Astrocyte (in vitro differentiated cells and primary cell): ENCODE measurements at regions not wholly inside any gene's neighbourhood (a gene's known extent, or its start where the extent isn't known, plus 50 kb on each side); places are given as distances from the start of the nearest gene placed in this dataset.

Experiments used
- DNase-seq: peaks from one replicate; pipeline ENCODE4 v3.0.0-alpha.2; 2010; ENCODE audit warnings: low read depth
- FAIRE-seq: peaks from 2 replicates; lab custom pipeline; 2011; peaks lifted over from hg19 to GRCh38; lab: Jason Lieb, UNC
- H2AFZ ChIP-seq: 2 replicates; pipeline ENCODE4 v1.6.0; 2012; ENCODE audit warnings: low read depth, low read length, inconsistent platforms
- H3K27ac ChIP-seq: 2 replicates; pipeline ENCODE4 v1.5.1; 2011; ENCODE audit warnings: low read depth, low read length, inconsistent platforms
- H3K27me3 ChIP-seq: 2 replicates; pipeline ENCODE4 v1.6.0; 2011; ENCODE audit warnings: low read length, inconsistent platforms; ENCODE audit not compliant: insufficient read depth
- H3K36me3 ChIP-seq: 2 replicates; pipeline ENCODE4 v1.5.1; 2011; ENCODE audit warnings: low read length, inconsistent platforms; ENCODE audit not compliant: insufficient read depth
- H3K4me1 ChIP-seq: 2 replicates; pipeline ENCODE4 v1.5.1; 2011; ENCODE audit warnings: low read length, inconsistent platforms; ENCODE audit not compliant: insufficient read depth
- H3K4me2 ChIP-seq: 2 replicates; pipeline ENCODE4 v1.6.0; 2012; ENCODE audit warnings: low read length, inconsistent platforms
- H3K4me3 ChIP-seq: 2 replicates; pipeline ENCODE4 v1.5.1; 2011; ENCODE audit warnings: low read depth, mild to moderate bottlenecking, low read length, inconsistent platforms; ENCODE audit not compliant: insufficient read depth
- H3K79me2 ChIP-seq: 2 replicates; pipeline ENCODE4 v1.6.0; 2012; ENCODE audit warnings: mild to moderate bottlenecking, low read length, inconsistent platforms; ENCODE audit not compliant: insufficient read depth
- H3K9ac ChIP-seq: 2 replicates; pipeline ENCODE4 v1.6.0; 2012; ENCODE audit warnings: mild to moderate bottlenecking, low read length, inconsistent platforms
- H3K9me3 ChIP-seq: 2 replicates; pipeline ENCODE4 v1.5.1; 2012; ENCODE audit warnings: low read depth, mild to moderate bottlenecking, low read length, inconsistent platforms; ENCODE audit not compliant: insufficient read depth
- H4K20me1 ChIP-seq: 2 replicates; pipeline ENCODE4 v1.6.0; 2012; ENCODE audit warnings: low read length, inconsistent platforms; ENCODE audit not compliant: insufficient read depth
- H3K27ac Mint-ChIP-seq: one replicate; pipeline ENCODE4 v1.8.0; 2021; ENCODE audit warnings: mild to moderate bottlenecking, mixed read lengths; ENCODE audit not compliant: unreplicated experiment
- H3K27me3 Mint-ChIP-seq: one replicate; pipeline ENCODE4 v1.8.0; 2021; ENCODE audit warnings: low read depth, mixed read lengths; ENCODE audit not compliant: unreplicated experiment
- H3K36me3 Mint-ChIP-seq: one replicate; pipeline ENCODE4 v1.8.0; 2021; ENCODE audit warnings: low read depth, mixed read lengths; ENCODE audit not compliant: unreplicated experiment
- H3K4me1 Mint-ChIP-seq: one replicate; pipeline ENCODE4 v1.8.0; 2021; ENCODE audit warnings: low read depth, mixed read lengths; ENCODE audit not compliant: unreplicated experiment
- H3K4me3 Mint-ChIP-seq: one replicate; pipeline ENCODE4 v1.8.0; 2021; ENCODE audit warnings: mild to moderate bottlenecking, moderate library complexity, mixed read lengths; ENCODE audit not compliant: unreplicated experiment
- H3K9me3 Mint-ChIP-seq: one replicate; pipeline ENCODE4 v1.8.0; 2021; ENCODE audit warnings: mild to moderate bottlenecking, mixed read lengths; ENCODE audit not compliant: unreplicated experiment
- CTCF ChIP-seq: IDR thresholded peaks from 2 replicates; pipeline ENCODE4 v1.5.1; 2011; ENCODE audit warnings: low read depth, mild to moderate bottlenecking, inconsistent platforms, low read length, moderate library complexity; ENCODE audit not compliant: insufficient read depth
- EZH2 ChIP-seq: IDR thresholded peaks from 2 replicates; pipeline ENCODE4 v1.6.1; 2012; ENCODE audit warnings: mild to moderate bottlenecking, low read length, inconsistent platforms; ENCODE audit not compliant: insufficient read depth

DNA sequence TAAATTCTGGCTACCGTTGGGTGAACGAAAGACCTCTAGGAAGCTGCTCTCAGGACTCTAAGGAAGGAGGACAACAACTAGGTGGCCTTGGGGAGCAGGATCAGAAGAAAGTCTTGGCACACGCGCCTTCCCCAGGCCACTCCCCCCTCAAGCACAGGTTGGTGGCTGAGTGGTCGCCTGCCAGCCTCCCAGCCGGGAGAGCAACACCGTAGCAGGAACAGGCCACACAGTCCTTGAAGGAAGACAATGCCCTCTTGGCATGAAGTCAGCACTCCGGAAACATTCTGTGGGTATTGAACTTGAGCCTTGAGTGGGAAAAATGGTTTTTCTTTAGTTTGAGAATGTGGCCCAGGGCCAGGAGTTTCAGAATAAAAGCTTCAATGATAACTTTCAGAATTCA, 87.4 kb upstream of the AGAP1 start:
- H3K9me3 ChIP-seq, result no peaks in the 10 kb centered on the region
- no peak for DNase-seq
- no peak overlapping the region for H3K27ac ChIP-seq
- TF ChIP-seq EZH2 (no peak), CTCF (no peak)
- no peak overlapping the region for H2AFZ ChIP-seq
- FAIRE-seq, result no peak
- H3K4me1 ChIP-seq, result no peaks in the 10 kb centered on the region
- no peaks in the 10 kb centered on the region for H3K36me3 Mint-ChIP-seq
- no peaks in the 10 kb centered on the region for H3K79me2 ChIP-seq
- no peaks in the 10 kb centered on the region for H3K36me3 ChIP-seq
- H3K27me3 Mint-ChIP-seq, result peaks cover 7% of the 10 kb centered on the region
- no peak overlapping the region for H3K4me3 Mint-ChIP-seq
- peaks cover 7% of the 10 kb centered on the region for H3K27me3 ChIP-seq
- H3K9me3 Mint-ChIP-seq, result no peaks in the 10 kb centered on the region
- H3K4me1 Mint-ChIP-seq, result peaks cover 4% of the 10 kb centered on the region
- H3K27ac Mint-ChIP-seq, result no peak overlapping the region
- H3K4me3 ChIP-seq, result no peak overlapping the region
- H3K4me2 ChIP-seq, result no peak overlapping the region
- no peak overlapping the region for H3K9ac ChIP-seq
- H4K20me1 ChIP-seq, result no peaks in the 10 kb centered on the region

DNA sequence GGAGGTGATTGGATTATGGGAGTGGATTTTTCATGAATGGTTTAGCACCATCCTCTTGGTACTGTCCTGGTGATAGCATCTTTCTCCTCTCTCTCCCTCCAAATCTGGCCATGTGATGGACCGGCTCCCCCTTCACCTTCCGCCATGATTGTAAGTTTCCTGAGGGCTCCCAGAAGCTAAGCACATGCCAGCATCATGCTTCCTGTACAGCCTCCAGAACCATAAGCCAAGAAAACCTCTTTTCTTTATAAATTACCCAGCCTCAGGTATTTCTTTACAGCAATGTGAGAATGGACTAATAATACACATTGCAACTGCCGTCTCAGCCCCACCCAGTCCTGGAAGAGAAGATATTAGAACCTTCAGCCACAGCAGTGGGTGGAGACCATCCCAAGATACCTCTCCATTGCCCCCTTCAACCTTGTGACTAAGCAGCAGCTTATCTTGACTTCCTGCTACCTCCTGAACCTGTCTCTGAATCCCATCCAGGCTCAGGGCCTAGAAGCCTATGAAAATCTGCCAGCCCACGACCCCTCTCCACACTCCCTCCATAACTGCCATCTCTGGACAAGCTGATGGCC, 81.8 kb upstream of the AGAP1 start:
- peaks cover 5% of the 10 kb centered on the region for H3K27me3 ChIP-seq
- peaks cover 4% of the 10 kb centered on the region for H3K4me1 Mint-ChIP-seq
- H3K4me1 ChIP-seq, result no peaks in the 10 kb centered on the region
- no peak overlapping the region for H3K4me2 ChIP-seq
- H3K27ac ChIP-seq, result no peak overlapping the region
- TF ChIP-seq EZH2 (no peak), CTCF (no peak)
- H4K20me1 ChIP-seq, result no peaks in the 10 kb centered on the region
- H3K9me3 Mint-ChIP-seq, result no peaks in the 10 kb centered on the region
- no peak overlapping the region for H3K27ac Mint-ChIP-seq
- H3K4me3 Mint-ChIP-seq, result peak overlapping the region; percentile 51
- peaks cover 2% of the 10 kb centered on the region for H3K36me3 Mint-ChIP-seq
- H3K9ac ChIP-seq, result no peak overlapping the region
- no peak overlapping the region for H3K4me3 ChIP-seq
- no peaks in the 10 kb centered on the region for H3K79me2 ChIP-seq
- H3K27me3 Mint-ChIP-seq, result peaks cover 9% of the 10 kb centered on the region
- DNase-seq (no peak), FAIRE-seq (no peak)
- no peaks in the 10 kb centered on the region for H3K36me3 ChIP-seq
- H3K9me3 ChIP-seq, result no peaks in the 10 kb centered on the region
- no peak overlapping the region for H2AFZ ChIP-seq

DNA sequence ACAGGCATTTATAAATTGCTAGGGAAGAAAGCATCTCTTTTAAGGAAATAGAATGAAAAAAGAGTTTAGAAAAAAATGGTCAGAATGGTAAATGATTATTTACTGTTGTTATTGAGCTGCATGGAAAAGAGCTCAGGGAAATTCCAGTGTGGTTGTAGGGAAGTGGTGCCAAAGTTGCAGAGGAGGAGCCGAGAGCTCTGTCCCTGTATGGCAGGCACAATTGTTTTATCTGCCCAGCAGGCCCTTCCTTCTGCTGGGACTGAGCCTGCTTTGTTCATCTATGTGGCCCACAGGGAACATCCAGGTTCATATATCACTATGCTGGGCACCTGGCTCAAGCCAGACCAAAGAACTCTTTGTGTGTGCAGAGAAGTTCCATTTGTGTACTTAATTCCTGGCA, 80.8 kb upstream of the AGAP1 start:
- H3K27me3 Mint-ChIP-seq, result peaks cover 9% of the 10 kb centered on the region
- peaks cover 2% of the 10 kb centered on the region for H3K36me3 Mint-ChIP-seq
- peaks cover 8% of the 10 kb centered on the region for H3K4me1 Mint-ChIP-seq
- no peak overlapping the region for H2AFZ ChIP-seq
- no peaks in the 10 kb centered on the region for H3K79me2 ChIP-seq
- H3K4me3 Mint-ChIP-seq, result no peak overlapping the region
- no peak overlapping the region for H3K27ac Mint-ChIP-seq
- no peak for TF ChIP-seq EZH2
- no peak for TF ChIP-seq CTCF
- no peak overlapping the region for H3K27ac ChIP-seq
- FAIRE-seq (no peak), DNase-seq (no peak)
- no peak overlapping the region for H3K4me2 ChIP-seq
- peaks cover 5% of the 10 kb centered on the region for H3K27me3 ChIP-seq
- H3K4me3 ChIP-seq, result no peak overlapping the region
- no peaks in the 10 kb centered on the region for H3K9me3 ChIP-seq
- no peaks in the 10 kb centered on the region for H3K9me3 Mint-ChIP-seq
- no peaks in the 10 kb centered on the region for H3K4me1 ChIP-seq
- no peak overlapping the region for H3K9ac ChIP-seq
- H3K36me3 ChIP-seq, result no peaks in the 10 kb centered on the region
- no peaks in the 10 kb centered on the region for H4K20me1 ChIP-seq
